PC-9 (cell line): ENCODE measurements at regions not wholly inside any gene's neighbourhood (a gene's known extent, or its start where the extent isn't known, plus 50 kb on each side); places are given as distances from the start of the nearest gene placed in this dataset.

Source experiments
- BruUV-seq: library from RNA; stranded (reverse); fragments of 400-500 nt; replicated peaks from 2 replicates; lab custom pipeline; 2021; lab: Mats Ljungman, UMichigan
- CTCF ChIA-PET: fragments of 300-600 bp; sonication (Branson Sonifier 250); formaldehyde crosslinking; loops from one replicate; lab custom pipeline; 2022; ENCODE audit warnings: antibody characterized with exemption; lab: Charles Lee
- POLR2A ChIA-PET: fragments of 300-600 bp; sonication (Branson Sonifier 250); formaldehyde crosslinking; loops from one replicate; lab custom pipeline; 2022; ENCODE audit warnings: antibody characterized with exemption; ENCODE audit not compliant: unreplicated experiment; lab: Charles Lee
- DNase-seq, 2 experiments: peaks; one replicate each; pipeline versions ENCODE4 v3.0.0 to v3.0.0-alpha.2; 2015 to 2022; ENCODE audit warnings: mixed read lengths in 1 of 2
- H2AFZ ChIP-seq: fragments of 200-600 bp; sonication (generic); 2 replicates; pipeline ENCODE4 v1.8.1; 2017; ENCODE audit warnings: antibody characterized with exemption
- H3F3A ChIP-seq: fragments of 200-600 bp; sonication (generic); 2 replicates; pipeline ENCODE4 v1.8.1; 2017; ENCODE audit warnings: antibody characterized with exemption, mild to moderate bottlenecking, low read depth; ENCODE audit not compliant: insufficient read depth
- H3K27ac ChIP-seq: fragments of 200-600 bp; sonication (generic); 2 replicates; pipeline ENCODE4 v1.6.1; 2016; ENCODE audit warnings: mixed run types
- H3K27me3 ChIP-seq: fragments of 200-600 bp; sonication (generic); 2 replicates; pipeline ENCODE4 v1.6.1; 2016; ENCODE audit warnings: low read depth, mixed run types; ENCODE audit not compliant: insufficient read depth
- H3K36me3 ChIP-seq: fragments of 200-600 bp; sonication (generic); 2 replicates; pipeline ENCODE4 v1.6.1; 2016; ENCODE audit warnings: low read depth, mixed run types
- H3K4me1 ChIP-seq: fragments of 200-600 bp; sonication (generic); replicated peaks from 2 replicates; pipeline ENCODE4 v1.6.1; 2016; ENCODE audit warnings: mixed run types; ENCODE audit not compliant: insufficient read depth
- H3K4me2 ChIP-seq: fragments of 200-600 bp; sonication (generic); 2 replicates; pipeline ENCODE4 v1.6.1; 2017; ENCODE audit warnings: mixed run types
- H3K4me3 ChIP-seq: fragments of 200-600 bp; sonication (generic); 2 replicates; pipeline ENCODE4 v1.6.1; 2016; ENCODE audit warnings: mixed run types
- H3K79me2 ChIP-seq: fragments of 200-600 bp; sonication (generic); 2 replicates; pipeline ENCODE4 v1.6.1; 2017; ENCODE audit warnings: low read depth, mixed run types
- H3K9me2 ChIP-seq: fragments of 200-600 bp; sonication (generic); 2 replicates; pipeline ENCODE4 v1.8.1; 2017; ENCODE audit warnings: mild to moderate bottlenecking; ENCODE audit not compliant: insufficient read depth
- H3K9me3 ChIP-seq: fragments of 200-600 bp; sonication (generic); 2 replicates; pipeline ENCODE4 v1.8.1; 2016; ENCODE audit warnings: low read depth; ENCODE audit not compliant: insufficient read depth
- H4K20me1 ChIP-seq: fragments of 200-600 bp; sonication (generic); 2 replicates; pipeline ENCODE4 v1.8.1; 2017; ENCODE audit not compliant: insufficient read depth
- EZH2 ChIP-seq: fragments of 200-600 bp; sonication (generic); IDR thresholded peaks from 2 replicates; pipeline ENCODE4 v1.8.0; 2017; ENCODE audit warnings: antibody characterized with exemption, low read depth
- intact Hi-C: fragments of 100-400 bp; cut with micrococcal nuclease; formaldehyde crosslinking; loops from one replicate; pipeline ENCODE4 v1.10.0; 2022; ENCODE audit not compliant: unreplicated experiment
- TF ChIP-seq, protein P1 (sequence below): fragments of 200-600 bp; sonication (generic); conservative IDR thresholded peaks from 2 replicates; pipeline ENCODE4 v1.6.1; 2017; ENCODE audit warnings: mixed run types, antibody characterized with exemption, mild to moderate bottlenecking, moderate library complexity

DNA sequence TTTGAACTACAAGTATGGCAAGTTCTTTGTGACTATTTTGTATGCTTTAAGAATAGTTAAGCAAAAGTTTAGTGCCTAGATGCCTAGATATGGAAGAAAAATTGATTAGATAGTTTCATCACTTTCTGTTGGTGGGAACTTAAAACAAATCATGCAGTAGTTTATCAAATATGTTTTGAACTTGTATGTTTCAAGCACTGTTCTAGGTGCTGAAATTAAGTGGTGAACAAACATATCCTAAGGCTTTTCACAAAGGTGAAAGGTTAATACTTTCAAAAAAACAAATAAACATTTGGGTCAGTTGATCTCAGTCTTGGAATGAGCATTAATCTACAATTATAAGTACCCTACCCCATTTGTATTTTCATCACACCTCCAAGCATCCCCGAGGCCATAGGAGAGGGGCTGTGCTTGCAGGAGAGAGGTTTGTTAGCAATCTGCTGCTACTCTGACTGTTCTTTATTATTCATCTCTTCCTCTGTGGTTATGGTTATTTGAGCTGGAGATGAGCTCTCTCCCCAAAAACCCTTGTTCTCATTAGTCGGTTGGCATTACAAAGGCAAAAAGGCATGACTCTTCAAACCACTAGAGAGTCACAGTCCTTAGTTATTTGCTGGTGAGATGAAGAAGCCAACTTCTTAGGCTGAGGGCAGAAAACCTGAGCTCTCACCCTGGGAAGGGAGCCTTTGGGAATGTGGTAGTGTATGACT is 103.9 kb upstream of the FHL2 start:
- Histone ChIP-seq H3F3A (peaks cover 5% of the 10 kb centered on the region; the same call in 1 of the 2 replicates), H3K4me3 (no peak overlapping the region), H3K27ac (no peak overlapping the region), H3K36me3 (no peaks in the 10 kb centered on the region), H3K4me1 (no peaks in the 10 kb centered on the region), H2AFZ (no peak overlapping the region), H3K27me3 (no peaks in the 10 kb centered on the region), H4K20me1 (no peaks in the 10 kb centered on the region), H3K9me2 (no peaks in the 10 kb centered on the region), H3K9me3 (no peaks in the 10 kb centered on the region), H3K4me2 (no peak overlapping the region), H3K79me2 (no peaks in the 10 kb centered on the region)
- no peak for TF ChIP-seq EZH2
- TF ChIP-seq, protein P1, sequence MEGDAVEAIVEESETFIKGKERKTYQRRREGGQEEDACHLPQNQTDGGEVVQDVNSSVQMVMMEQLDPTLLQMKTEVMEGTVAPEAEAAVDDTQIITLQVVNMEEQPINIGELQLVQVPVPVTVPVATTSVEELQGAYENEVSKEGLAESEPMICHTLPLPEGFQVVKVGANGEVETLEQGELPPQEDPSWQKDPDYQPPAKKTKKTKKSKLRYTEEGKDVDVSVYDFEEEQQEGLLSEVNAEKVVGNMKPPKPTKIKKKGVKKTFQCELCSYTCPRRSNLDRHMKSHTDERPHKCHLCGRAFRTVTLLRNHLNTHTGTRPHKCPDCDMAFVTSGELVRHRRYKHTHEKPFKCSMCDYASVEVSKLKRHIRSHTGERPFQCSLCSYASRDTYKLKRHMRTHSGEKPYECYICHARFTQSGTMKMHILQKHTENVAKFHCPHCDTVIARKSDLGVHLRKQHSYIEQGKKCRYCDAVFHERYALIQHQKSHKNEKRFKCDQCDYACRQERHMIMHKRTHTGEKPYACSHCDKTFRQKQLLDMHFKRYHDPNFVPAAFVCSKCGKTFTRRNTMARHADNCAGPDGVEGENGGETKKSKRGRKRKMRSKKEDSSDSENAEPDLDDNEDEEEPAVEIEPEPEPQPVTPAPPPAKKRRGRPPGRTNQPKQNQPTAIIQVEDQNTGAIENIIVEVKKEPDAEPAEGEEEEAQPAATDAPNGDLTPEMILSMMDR = no peak
- ChIA-PET CTCF (no interaction called here), POLR2A (no interaction called here)
- intact Hi-C loops = no loop called here
- no peak for DNase-seq
- BruUV-seq = no TSS peak

DNA sequence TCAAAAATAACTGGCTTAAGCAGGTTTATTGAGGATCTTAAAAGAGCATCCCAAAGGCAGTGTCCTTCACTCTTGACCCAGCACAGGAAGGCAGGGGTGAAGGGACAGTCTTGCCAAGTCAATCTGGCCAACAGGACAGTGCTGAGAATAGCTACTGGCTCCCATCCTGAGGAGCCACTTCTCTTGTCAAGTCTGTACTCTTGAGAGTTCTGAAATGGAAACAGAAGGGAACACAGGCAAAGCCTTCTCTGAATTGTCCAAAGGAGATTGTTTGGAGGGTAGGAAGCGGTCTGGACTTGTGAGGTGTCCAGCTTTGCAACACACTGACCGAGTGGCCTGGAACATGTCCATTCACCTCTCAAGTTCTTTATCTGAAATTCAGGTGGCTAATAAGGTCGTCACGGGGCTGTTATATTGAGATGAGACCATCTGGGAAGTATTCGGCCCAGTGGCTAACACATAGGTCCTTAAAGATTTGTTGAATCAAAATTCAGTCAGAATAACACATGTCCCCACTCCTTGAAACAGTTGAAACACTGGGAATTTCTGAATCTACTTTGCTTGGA is 99.5 kb upstream of the FHL2 start:
- Histone ChIP-seq H3F3A (no peaks in the 10 kb centered on the region), H3K27me3 (no peaks in the 10 kb centered on the region), H3K4me1 (no peaks in the 10 kb centered on the region), H3K27ac (no peak overlapping the region), H3K4me2 (no peak overlapping the region), H3K4me3 (no peak overlapping the region), H3K9me2 (no peaks in the 10 kb centered on the region), H3K36me3 (no peaks in the 10 kb centered on the region), H3K79me2 (no peaks in the 10 kb centered on the region), H3K9me3 (no peaks in the 10 kb centered on the region), H2AFZ (no peak overlapping the region), H4K20me1 (no peaks in the 10 kb centered on the region)
- no TSS peak for BruUV-seq
- POLR2A ChIA-PET = no interaction called here
- TF ChIP-seq, protein P1 = no peak
- no peak for TF ChIP-seq EZH2
- DNase-seq = no peak
- intact Hi-C loops = no loop called here
- CTCF ChIA-PET = no interaction called here

DNA sequence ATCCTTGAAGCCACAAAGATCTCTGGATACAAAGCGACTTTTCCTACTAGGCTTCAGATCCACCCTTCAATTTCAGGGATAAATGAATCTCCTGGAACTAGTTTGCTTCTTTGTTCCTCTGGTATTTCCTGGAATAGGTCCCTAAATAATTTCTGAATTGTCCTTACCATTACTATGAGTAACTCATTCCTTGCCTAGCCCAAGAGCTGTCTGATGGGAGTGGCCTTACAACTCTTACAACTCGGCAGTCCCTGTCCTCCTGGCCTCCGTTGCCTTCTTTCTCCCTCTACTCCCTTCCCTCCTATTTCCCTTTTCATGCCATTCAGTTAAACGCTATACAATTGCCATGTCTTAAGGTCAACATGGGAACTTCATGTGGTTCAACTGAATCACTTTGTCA is 98.2 kb upstream of the FHL2 start:
- no peaks in the 10 kb centered on the region for H3K27me3 ChIP-seq
- no peaks in the 10 kb centered on the region for H4K20me1 ChIP-seq
- no peak for TF ChIP-seq EZH2
- TF ChIP-seq, protein P1 = no peak
- H3K27ac ChIP-seq = no peak overlapping the region
- H3K36me3 ChIP-seq = no peaks in the 10 kb centered on the region
- POLR2A ChIA-PET = no interaction called here
- no peaks in the 10 kb centered on the region for H3K4me1 ChIP-seq
- H3K4me2 ChIP-seq = no peak overlapping the region
- no peak for DNase-seq
- H3K9me2 ChIP-seq = no peaks in the 10 kb centered on the region
- no peak overlapping the region for H2AFZ ChIP-seq
- no peaks in the 10 kb centered on the region for H3K79me2 ChIP-seq
- H3F3A ChIP-seq = no peaks in the 10 kb centered on the region
- H3K4me3 ChIP-seq = no peak overlapping the region
- intact Hi-C loops = no loop called here
- no peaks in the 10 kb centered on the region for H3K9me3 ChIP-seq
- CTCF ChIA-PET = no interaction called here
- no TSS peak for BruUV-seq
